GM21390 (cell line): ENCODE measurements at regions not wholly inside any gene's neighbourhood (a gene's known extent, or its start where the extent isn't known, plus 50 kb on each side); places are given as distances from the start of the nearest gene placed in this dataset.
"Not testable (repeated sequence)": the region's sequence is repeated elsewhere in the genome, so short reads cannot be mapped to it uniquely, and the experiment has no call there.

Experiments used
- ATAC-seq: cut with Tn5 transposase; IDR thresholded peaks from one replicate; pipeline ENCODE4 v1.9.1; 2021; ENCODE audit not compliant: unreplicated experiment

DNA sequence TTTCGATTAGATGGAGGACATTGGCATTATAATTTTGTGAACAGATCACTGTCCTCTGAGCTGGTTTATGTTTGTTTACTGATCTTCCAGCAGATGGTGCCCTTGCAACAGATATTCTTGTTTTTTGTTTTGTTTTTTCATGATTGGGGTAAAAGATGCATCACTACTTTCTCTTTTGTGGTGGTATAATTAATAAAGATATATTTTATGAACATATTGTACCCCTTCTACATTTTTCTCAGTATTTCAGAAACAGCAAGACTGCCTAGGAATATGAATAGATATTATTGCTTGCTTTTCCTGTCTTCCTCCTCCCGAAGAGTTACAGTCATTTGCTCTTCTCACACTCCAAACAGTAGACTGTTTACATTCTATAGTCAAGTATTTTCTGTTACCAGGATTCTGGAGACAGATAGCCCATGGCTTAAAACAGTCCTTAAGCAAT lies 905.2 kb downstream of the TRAM1L1 start:
- peak; percentile 46 for ATAC-seq

DNA sequence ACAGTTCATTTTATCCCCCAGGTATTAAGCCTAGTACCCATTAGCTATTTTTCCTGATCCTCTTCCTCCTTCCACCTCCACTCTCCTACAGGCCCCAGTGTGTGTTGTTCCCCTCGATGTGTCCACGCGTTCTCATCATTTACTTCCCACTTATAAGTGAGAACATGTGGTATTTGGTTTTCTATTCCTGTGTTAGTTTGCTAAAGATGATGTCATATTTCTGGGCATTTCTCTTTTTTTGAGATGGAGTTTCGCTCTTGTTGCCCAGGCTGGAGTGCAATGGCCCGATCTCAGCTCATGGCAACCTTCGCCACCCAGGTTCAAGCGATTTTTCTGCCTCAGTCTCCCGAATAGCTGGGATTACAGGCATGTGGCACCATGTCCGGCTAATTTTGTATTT lies 934.0 kb downstream of the TRAM1L1 start:
- ATAC-seq = not testable (repeated sequence)

DNA sequence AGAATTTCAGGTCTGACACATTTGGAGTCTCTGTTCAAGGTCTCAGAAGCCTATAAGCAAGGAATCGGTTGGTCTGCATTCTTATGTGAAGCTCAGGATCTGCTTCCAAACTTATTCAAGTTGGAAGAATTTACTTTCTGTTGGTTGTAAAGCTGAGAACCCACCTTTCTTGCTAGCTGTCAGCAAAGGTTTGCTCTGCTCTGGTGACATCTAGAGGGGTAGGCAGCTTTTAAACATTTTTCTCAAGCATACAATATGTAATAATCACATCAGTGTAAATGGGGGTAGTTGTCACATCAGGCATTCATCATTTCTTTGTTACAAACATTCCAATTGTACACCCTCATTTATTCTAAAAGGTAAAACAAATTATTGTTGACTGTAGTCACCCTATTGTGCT lies 935.2 kb downstream of the TRAM1L1 start:
- no peak for ATAC-seq

DNA sequence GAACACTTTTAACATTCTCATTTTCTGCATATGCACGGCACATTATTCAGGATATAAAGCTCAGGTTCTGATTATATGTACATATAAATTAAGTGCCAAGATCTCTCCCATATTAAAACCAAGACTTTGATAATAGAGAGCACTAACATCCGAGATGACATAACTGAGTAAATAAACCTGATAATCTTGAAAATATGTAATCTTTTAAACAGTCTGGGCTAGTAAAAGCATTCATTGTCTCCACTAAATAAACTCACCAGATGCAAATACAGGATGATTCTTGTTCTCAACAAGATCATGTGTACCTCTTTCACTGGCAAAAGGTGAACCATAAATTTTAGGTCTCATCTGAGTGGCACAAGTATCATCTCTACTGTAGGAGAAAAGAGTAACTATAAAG lies 942.2 kb downstream of the TRAM1L1 start:
- ATAC-seq = no peak

DNA sequence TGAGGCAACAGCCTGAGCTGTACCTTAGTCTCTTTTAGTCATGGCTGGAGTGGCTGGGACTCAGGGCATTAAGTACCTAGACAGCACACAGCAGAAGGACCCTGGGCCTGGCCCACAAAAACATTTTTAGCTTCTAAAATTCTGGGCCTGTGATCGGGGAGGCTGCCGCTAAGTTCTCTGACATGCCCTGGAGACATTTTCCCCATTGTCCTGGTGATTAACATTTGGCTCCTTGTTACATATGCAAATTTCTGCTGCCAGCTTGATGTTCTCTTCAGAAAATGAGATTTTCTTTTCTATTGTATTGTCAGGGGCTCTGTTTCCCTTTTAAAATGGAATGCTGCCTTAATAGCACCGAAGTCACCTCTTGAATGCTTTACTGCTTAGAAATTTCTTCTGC lies 952.4 kb downstream of the TRAM1L1 start:
- no peak for ATAC-seq

DNA sequence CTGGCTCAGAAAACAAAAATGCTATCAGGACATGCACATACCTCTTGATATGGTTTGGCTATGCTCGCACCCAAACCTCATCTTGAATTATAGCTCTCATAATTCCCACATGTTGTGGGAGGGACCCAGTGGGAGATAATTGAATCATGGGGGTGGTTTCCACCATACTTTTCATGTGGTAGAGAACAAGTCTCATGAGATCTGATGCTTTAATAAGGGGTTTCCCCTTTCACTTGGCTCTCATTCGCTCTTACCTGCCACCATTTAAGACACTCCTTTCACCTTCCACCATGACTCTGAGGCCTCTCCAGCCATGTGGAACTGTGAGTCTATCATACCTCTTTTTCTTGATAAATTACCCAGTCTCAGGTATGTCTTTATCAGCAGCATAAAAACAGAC lies 958.6 kb downstream of the TRAM1L1 start:
- no peak for ATAC-seq

DNA sequence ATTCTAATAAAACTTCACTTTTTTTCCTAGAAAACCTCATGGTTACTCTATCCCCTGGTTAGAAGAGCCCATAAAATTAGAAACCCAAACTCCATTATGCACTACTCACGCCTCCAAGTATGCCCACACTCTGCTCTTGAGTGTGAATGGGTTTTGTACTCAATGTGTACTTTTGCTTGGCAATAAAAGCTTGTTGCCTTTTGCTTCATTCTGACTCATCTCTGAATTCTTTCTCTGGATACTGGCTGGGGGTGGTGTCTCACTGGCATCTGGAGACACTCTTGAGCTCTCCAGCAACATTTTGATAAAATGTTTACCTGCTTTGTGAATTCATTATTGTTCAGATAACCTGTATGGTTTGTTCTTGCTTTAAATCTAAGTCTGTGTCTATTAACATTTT lies 963.3 kb downstream of the TRAM1L1 start:
- ATAC-seq = no peak

DNA sequence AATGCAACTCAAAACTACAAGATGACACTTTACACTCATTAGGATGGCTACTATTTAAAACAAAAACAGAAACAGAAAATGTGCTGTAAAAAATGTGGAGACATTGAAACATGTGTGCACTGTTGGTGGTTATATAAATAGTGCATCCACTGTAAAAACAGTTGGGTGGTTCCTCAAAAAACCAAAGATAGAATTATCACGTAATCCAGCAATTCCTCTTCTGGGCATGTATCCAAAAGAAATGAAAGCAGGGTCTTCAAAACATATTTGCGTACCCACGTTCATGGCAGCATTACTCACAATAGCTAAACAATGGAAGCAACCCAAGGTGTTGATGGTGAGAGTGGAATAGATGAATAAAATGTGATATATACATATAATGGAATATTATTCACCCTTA lies 967.2 kb downstream of the TRAM1L1 start:
- no peak for ATAC-seq

DNA sequence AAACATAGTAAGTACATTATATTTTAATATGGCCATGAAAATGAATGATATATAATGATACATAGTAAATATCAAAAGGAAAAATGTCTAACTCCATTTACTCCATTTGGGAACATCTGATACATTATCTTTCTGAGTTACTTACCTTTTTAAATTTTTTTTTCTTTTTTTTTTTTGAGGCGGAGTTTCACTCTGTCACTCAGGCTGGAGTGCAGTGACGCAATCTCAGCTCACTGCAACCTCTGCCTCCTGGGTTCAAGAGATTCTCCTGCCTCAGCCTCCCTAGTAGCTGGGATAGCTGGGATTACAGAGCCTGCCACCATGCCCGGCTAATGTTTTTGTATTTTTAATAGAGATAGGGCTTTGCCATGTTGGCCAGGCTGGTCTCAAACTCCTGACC lies 972.5 kb downstream of the TRAM1L1 start:
- not testable (repeated sequence) for ATAC-seq

DNA sequence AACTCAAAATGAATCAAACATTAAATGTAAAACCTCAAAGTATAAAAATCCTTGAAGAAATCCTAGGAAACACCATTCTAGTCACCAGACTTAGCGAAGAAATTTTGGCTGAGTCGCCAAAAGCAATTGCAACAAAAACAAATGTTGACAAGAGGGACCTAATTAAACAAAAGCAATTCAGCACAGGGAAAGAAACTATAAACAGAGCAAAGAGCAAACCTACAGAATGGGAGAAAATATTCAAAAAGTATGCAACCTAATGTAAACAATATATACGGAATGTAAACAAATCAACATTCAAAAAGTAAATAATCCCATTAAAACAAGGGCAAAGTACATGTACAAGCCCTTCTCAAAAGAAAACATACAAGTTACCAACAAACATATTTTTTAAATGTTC lies 974.7 kb downstream of the TRAM1L1 start:
- no peak for ATAC-seq

DNA sequence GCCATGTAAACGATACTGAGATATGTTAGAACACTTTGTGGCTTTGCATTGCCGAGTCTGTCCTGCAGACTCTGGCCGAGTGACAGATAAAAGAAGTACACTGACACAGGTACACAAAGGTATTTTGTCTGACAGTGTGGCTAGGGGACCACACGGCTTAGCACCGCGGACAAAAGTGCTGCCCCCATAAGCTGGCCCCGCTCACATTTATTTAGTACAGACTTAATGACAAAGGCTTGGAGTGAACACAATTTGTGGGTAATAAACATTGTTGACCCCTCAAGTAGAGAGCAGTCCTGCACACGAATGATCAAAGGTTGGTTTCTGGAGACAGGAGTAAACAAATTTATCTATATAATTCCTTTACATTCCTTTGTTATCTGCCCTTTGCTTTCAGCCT lies 976.8 kb downstream of the TRAM1L1 start:
- no peak for ATAC-seq

DNA sequence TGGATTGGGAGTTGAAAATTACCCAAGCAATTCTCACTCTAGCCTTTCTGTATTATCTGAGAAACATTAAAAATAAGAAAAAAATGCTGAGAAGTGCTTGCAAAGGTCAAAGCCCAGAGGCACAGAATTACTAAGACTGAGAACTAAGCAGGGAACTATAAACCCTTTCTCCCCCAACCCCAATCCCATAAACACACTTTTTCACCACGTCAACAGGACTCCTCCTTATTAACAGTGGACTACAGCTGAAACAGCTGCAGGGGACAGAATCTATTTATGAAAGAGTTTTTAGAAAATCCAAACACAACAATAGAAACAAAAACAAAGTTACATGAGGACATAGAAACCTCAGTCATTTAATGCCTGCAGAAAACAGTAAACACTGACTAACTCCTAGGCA lies 984.1 kb downstream of the TRAM1L1 start:
- no peak for ATAC-seq

DNA sequence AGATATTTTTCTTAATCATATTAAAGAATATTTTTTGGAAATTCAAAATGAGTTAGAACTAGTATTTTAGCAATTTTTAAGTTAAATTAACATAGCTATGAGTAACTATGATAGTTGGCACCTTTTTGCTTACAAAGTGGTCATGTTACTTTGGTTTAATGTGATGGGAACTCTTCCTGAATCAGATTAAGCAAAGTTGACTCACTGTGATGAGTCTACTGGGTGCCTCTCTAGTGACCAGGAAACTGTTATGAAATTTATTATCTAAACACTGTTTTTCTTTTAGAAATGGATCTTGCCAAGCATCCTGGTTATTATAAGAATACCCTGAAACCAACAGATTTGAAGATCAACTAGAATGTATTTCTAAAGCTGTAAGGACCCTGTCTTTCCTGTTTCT lies 985.8 kb downstream of the TRAM1L1 start:
- ATAC-seq = no peak

DNA sequence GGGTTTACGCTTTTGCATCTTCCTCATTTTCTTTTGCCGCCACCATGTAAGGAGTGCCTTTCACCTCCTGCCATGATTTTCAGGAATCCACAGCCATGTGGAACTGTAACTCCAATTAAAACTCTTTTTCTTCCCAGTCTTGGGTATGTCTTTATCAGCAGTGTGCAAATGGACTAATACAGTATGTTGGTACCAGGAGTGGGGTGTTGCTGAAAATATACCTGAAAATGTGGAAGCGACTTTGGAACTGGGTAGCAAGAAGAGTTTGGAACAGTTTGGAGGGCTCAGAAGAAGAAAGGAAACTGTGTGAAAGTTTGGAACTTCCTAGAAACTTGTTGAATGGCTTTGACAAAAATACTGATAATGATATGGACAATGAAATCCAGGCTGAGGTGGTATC lies 983.9 kb upstream of the NDST4 start:
- ATAC-seq = not testable (repeated sequence)

DNA sequence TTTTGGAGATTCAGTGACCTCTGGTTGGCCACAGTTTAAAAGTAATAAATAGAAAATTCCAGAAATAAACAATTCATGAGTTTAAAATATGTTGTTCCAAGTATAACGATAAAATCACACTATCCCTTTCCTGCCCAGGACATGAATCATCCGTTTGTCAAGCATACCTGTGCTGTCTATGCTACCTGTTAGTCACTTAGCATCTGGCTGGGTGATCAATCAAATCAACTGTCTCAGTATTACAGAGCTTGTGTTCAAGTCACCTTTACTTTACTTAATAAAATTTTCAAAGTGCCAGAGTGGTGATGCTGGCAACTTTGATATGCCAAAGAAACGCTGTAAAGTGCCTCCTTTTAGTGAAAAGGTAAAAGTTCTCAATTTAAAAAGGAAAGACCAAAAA lies 979.5 kb upstream of the NDST4 start:
- ATAC-seq = no peak

DNA sequence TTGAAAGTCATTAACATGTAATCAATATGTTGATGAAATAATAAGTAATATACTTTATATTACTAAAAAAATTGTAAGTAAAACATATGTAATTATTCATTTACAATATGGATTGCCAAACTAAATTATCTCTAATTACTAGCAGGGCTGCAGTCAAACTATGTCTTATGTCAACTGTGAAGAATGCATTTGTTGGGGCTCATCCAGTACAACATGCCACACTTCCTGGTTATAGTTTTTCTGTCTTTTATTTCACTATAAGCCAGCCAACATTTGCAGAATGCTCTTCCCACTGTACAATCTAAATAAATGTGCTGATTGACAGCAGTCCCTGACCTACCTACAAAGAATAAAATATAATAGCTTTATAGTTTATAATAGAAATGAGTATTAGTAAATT lies 975.4 kb upstream of the NDST4 start:
- ATAC-seq = no peak

DNA sequence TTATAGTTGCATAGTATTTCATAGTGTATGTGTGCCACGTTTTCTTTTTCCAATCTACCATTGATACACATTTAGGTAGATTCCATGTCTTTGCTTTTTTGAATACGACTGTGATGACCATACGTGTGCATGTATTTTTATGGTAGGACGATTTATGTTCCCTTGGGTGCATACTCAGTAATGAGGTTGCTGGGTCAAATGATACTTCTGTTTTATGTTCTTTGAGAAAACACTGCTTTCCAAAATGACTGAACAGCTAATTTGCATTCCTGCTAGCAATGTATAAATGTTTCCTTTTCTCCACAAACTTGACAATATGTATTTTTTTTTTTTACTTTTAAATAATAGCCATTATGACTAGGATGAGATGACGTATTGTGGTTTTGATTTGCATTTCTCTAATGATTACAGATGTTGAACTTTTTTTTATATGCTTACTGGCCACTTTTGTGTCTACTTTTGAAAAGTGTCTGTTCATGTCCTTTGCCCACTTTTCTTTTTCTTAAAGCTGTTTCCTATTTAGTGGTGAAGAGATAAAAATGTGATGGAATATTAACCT lies 969.5 kb upstream of the NDST4 start:
- peak; percentile 46 for ATAC-seq

DNA sequence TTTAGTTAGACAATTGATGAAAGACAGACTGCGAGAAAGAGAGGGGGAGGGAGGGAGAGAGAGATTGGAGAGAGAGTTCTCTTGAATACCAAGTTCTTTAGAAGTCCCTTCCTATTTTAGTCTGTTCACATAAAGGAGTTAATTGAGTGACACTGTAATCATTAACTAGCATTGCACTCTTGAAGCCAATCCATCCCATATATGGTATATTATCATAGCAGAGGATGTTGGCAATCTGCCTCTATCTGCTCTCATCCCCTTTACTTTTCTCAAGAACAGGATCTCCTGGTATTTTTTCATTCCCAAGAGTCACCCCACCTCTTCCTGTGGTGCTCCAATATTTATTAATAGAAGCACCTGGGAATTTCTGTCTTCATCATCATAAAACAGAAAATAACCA lies 959.6 kb upstream of the NDST4 start:
- ATAC-seq = no peak

DNA sequence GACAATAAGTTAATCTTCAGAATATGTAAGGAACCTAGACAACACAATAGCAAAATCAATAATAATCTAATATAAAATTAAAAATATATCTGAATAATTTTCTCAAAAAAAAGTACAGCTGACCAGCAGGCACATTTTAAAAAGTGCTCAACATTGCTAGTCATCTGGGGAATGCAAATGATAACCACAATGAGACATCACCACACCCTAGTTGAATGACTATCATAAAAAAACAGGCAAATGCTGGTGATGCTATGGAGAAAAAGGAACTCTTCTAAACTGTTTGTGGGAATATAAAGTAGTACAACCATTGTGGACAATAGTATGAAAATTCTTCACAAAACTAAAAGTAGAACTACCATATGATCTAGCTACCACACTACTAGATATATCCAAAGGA lies 956.9 kb upstream of the NDST4 start:
- no peak for ATAC-seq

DNA sequence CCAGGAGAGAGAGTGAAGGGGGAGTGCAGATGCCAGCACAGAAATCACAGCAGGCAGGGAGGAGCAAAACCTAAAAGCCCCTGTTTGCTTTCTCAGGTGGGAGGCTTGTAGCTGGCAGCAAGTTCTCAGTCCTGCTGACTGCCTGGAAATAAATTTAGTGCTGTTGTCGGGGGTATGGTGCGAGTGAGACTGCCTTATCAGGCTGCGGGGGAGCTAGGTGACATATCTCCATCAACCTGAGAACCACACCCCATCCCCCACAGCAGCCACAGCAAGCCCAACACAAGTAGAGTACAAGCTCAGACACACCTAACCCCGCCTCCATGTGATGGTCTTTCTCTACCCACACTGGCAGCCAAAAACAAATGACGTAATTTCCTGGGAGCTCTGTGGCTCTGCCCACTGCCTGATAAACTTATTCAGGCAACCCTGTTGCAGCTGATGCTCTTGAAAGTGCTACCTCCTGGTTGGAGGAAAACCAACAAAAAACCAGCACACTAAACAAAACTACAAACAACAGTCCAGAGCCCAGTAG lies 953.4 kb upstream of the NDST4 start:
- no peak for ATAC-seq

DNA sequence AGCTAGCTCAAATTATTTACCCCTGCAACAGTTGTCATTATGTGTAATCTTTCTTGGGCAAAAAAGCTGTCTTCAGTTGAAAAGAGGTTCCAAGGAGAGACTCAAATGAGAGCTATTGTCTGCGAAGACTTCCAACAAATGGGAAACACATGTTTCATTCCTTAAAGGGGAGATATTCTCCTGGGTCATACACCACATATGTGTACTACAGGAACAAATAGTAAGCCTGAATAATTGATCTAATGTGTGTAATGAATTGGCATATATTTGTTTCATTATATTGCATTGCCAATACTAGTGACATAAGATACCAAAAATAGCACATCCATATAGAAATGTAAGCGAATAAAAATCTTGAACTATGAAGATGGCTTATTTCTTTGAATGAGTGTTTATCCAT lies 950.9 kb upstream of the NDST4 start:
- ATAC-seq = no peak

DNA sequence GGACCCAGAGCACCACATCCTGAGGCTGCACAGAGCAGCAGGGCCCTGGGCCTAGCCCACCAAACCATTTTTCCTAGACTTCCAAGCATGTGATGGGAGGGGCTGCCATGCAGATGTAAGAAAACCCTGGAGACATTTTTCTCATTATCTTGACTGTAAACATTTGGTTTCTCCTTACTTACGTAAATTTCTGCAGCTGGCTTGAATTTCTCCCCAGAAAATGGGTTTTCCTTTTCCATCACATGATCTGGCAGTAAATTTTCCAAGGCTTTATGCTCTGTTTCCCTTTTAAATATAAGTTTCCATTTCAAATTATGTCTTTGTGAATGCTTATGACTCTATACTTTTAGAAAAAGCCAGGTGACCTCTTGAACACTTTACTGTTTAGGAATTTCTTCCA lies 945.9 kb upstream of the NDST4 start:
- no peak for ATAC-seq

DNA sequence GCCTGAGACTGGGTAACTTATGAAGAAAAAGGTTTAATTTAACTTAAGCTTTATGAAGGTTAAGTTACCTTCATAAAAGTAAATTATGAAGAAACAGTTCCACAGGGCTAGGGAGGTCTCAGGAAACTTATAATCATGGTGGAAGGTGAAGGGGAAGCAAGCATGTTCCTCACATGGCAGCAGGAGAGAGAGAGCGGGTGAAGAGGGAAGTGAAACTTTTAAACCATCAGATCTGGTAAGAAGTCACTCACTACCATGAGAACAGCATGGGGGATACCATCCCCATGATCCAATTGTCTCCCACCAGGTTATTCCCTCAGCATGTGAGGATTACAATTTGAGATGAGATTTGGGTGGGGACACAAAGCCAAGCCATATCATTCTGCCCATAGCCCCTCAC lies 944.7 kb upstream of the NDST4 start:
- no peak for ATAC-seq
